ENCODE measurements at regions not wholly inside any gene's neighbourhood (a gene's known extent, or its start where the extent isn't known, plus 50 kb on each side); places are given as distances from the start of the nearest gene placed in this dataset.
A peak's percentile ranks its signal among the peaks of the same experiment; 100 is the strongest.

- no peak for TF ChIP-seq EZH2phosphoT487 (conservative IDR thresholded peaks at IDR 0.05; ENCODE audit: low read length)
- TF ChIP-seq CTCF (IDR thresholded peaks at IDR 0.05; ENCODE audit: insufficient read depth, low read length, poor library complexity, severe bottlenecking), result no peak
- Histone ChIP-seq H3K4me3 (ENCODE audit: insufficient read depth, low read length, poor library complexity, severe bottlenecking) (no peak overlapping the region), H3K9me3 (ENCODE audit: insufficient read depth, low read length) (no peaks in the 10 kb centered on the region), H4K20me1 (ENCODE audit: low read depth, low read length) (no peaks in the 10 kb centered on the region), H3K79me2 (ENCODE audit: insufficient read depth, low read length) (no peaks in the 10 kb centered on the region), H3K27me3 (ENCODE audit: low read length) (no peaks in the 10 kb centered on the region), H3K36me3 (ENCODE audit: low read length) (no peaks in the 10 kb centered on the region), H3K9me2 (replicated peaks; ENCODE audit: insufficient read depth, low read length) (no peaks in the 10 kb centered on the region), H3K9ac (ENCODE audit: low read length) (no peak overlapping the region), H3K4me2 (ENCODE audit: low read depth, low read length, poor library complexity, severe bottlenecking) (no peak overlapping the region), H2AFZ (ENCODE audit: low read depth, low read length, severe bottlenecking) (no peak overlapping the region), H3K27ac (ENCODE audit: low read depth, low read length) (no peak overlapping the region), H3F3A (ENCODE audit: insufficient read depth) (no peaks in the 10 kb centered on the region)
Measured at GRCh38 chr1:81349194-81349965, 451.4 kb upstream of the ADGRL2 start.

GRCh38 chr1:81345110-81345509 is 455.6 kb upstream of the ADGRL2 start:
- no peak overlapping the region for H3K4me2 ChIP-seq (ENCODE audit: low read depth, low read length, poor library complexity, severe bottlenecking)
- H3K9ac ChIP-seq (ENCODE audit: low read length), result no peak overlapping the region
- H3K9me3 ChIP-seq (ENCODE audit: insufficient read depth, low read length), result no peaks in the 10 kb centered on the region
- H3F3A ChIP-seq (ENCODE audit: insufficient read depth), result no peaks in the 10 kb centered on the region
- no peaks in the 10 kb centered on the region for H4K20me1 ChIP-seq (ENCODE audit: low read depth, low read length)
- TF ChIP-seq CTCF (IDR thresholded peaks at IDR 0.05; ENCODE audit: insufficient read depth, low read length, poor library complexity, severe bottlenecking), result no peak
- no peak for TF ChIP-seq EZH2phosphoT487 (conservative IDR thresholded peaks at IDR 0.05; ENCODE audit: low read length)
- no peaks in the 10 kb centered on the region for H3K27me3 ChIP-seq (ENCODE audit: low read length)
- H3K9me2 ChIP-seq (replicated peaks; ENCODE audit: insufficient read depth, low read length), result no peaks in the 10 kb centered on the region
- no peak overlapping the region for H2AFZ ChIP-seq (ENCODE audit: low read depth, low read length, severe bottlenecking)
- no peaks in the 10 kb centered on the region for H3K79me2 ChIP-seq (ENCODE audit: insufficient read depth, low read length)
- H3K4me3 ChIP-seq (ENCODE audit: insufficient read depth, low read length, poor library complexity, severe bottlenecking), result no peak overlapping the region
- no peak overlapping the region for H3K27ac ChIP-seq (ENCODE audit: low read depth, low read length)
- H3K36me3 ChIP-seq (ENCODE audit: low read length), result no peaks in the 10 kb centered on the region

GRCh38 chr1:81340239-81340638 is 460.5 kb upstream of the ADGRL2 start:
- no peaks in the 10 kb centered on the region for H3K9me2 ChIP-seq (replicated peaks; ENCODE audit: insufficient read depth, low read length)
- H3K4me3 ChIP-seq (ENCODE audit: insufficient read depth, low read length, poor library complexity, severe bottlenecking), result no peak overlapping the region
- H3F3A ChIP-seq (ENCODE audit: insufficient read depth), result no peaks in the 10 kb centered on the region
- H3K9ac ChIP-seq (ENCODE audit: low read length), result no peak overlapping the region
- no peak overlapping the region for H3K27ac ChIP-seq (ENCODE audit: low read depth, low read length)
- H2AFZ ChIP-seq (ENCODE audit: low read depth, low read length, severe bottlenecking), result peak overlapping the region; percentile 68
- TF ChIP-seq CTCF (IDR thresholded peaks at IDR 0.05; ENCODE audit: insufficient read depth, low read length, poor library complexity, severe bottlenecking), result no peak
- no peaks in the 10 kb centered on the region for H3K9me3 ChIP-seq (ENCODE audit: insufficient read depth, low read length)
- H3K27me3 ChIP-seq (ENCODE audit: low read length), result no peaks in the 10 kb centered on the region
- no peaks in the 10 kb centered on the region for H3K36me3 ChIP-seq (ENCODE audit: low read length)
- H4K20me1 ChIP-seq (ENCODE audit: low read depth, low read length), result no peaks in the 10 kb centered on the region
- no peak overlapping the region for H3K4me2 ChIP-seq (ENCODE audit: low read depth, low read length, poor library complexity, severe bottlenecking)
- H3K79me2 ChIP-seq (ENCODE audit: insufficient read depth, low read length), result no peaks in the 10 kb centered on the region

All from SU-DHL-6 (cell line).